ENCODE measurements at regions not wholly inside any gene's neighbourhood (a gene's known extent, or its start where the extent isn't known, plus 50 kb on each side); places are given as distances from the start of the nearest gene placed in this dataset.

DNA sequence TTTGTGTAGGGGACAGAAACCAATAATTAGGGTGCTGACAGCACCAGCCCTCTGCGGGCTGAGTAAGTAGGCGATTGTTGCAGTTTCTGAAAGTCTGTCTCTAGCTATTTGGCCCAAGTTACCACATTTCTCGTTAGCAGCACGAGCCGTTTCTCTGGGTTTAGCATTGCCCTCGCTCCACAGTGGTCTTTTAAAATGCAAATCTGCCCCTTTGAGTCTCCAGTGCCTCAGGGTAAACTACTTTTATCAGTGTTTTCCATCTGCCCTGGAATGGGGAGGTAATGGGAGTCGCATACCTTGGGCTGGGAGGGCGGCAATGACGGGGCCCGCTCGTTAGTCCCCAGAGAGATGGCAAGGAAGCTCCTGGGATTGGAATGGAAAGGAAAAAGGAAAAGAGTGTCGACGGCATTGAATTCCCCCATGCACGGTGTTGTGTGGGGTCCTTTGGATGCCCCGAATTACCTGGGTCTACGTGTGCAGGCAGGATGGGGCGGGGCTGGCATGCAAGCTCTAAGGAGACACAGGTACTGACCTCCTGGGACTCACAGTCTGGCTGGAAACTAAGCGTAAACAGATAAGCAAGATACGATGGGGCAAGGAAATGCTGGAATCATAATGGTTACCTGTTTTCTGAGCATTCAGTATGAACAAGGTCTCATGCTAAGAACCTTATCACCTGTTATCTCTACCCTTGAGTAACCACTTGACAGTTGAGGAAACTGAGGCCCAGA lies 131.8 kb upstream of the MAP1LC3B2 start:
- TF ChIP-seq POLR2AphosphoS5 (IDR thresholded peaks at IDR 0.05): no peak
- TF ChIP-seq, protein P1, sequence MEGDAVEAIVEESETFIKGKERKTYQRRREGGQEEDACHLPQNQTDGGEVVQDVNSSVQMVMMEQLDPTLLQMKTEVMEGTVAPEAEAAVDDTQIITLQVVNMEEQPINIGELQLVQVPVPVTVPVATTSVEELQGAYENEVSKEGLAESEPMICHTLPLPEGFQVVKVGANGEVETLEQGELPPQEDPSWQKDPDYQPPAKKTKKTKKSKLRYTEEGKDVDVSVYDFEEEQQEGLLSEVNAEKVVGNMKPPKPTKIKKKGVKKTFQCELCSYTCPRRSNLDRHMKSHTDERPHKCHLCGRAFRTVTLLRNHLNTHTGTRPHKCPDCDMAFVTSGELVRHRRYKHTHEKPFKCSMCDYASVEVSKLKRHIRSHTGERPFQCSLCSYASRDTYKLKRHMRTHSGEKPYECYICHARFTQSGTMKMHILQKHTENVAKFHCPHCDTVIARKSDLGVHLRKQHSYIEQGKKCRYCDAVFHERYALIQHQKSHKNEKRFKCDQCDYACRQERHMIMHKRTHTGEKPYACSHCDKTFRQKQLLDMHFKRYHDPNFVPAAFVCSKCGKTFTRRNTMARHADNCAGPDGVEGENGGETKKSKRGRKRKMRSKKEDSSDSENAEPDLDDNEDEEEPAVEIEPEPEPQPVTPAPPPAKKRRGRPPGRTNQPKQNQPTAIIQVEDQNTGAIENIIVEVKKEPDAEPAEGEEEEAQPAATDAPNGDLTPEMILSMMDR (IDR thresholded peaks at IDR 0.05): no peak
